Panc1 (cell line): ENCODE measurements at regions not wholly inside any gene's neighbourhood (a gene's known extent, or its start where the extent isn't known, plus 50 kb on each side); places are given as distances from the start of the nearest gene placed in this dataset.

Source experiments
- POLR2AphosphoS5 ChIP-seq: IDR thresholded peaks from 2 replicates; pipeline ENCODE4 v1.6.1; 2012; ENCODE audit warnings: mild to moderate bottlenecking, low read depth, low read length, moderate library complexity
- TF ChIP-seq, protein P1 (sequence below): fragments of 450-650 bp; IDR thresholded peaks from 2 replicates; pipeline ENCODE4 v1.5.1; 2017; ENCODE audit warnings: mild to moderate bottlenecking
- TF ChIP-seq, protein P2 (sequence below), 2 experiments: IDR thresholded peaks; 2 replicates each; pipeline ENCODE4 v1.6.1; 2011 to 2012; ENCODE audit warnings: low read depth in 2 of 2, control low read depth in 1 of 2, low read length in 1 of 2, mild to moderate bottlenecking in 1 of 2, moderate library complexity in 1 of 2; ENCODE audit not compliant: insufficient read depth in 1 of 2

DNA sequence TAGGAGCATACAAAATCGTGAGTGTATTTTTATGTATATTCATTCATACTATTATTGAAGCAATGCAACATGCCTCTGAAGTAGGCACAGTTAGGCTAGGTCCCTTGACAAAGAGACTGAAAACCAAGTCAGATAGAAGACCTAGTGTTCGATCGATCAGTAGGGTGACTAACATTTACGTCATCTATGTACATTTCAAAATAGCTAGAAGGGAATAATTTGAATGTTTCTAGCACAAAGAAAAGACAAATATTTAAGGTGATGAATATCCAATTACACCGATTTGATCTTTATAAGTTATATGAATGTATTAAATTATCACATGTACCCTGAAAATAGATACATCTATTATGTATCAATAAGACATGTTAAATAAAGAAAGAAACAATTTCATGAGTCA, 610.1 kb downstream of the TOX3 start:
- TF ChIP-seq, protein P1, sequence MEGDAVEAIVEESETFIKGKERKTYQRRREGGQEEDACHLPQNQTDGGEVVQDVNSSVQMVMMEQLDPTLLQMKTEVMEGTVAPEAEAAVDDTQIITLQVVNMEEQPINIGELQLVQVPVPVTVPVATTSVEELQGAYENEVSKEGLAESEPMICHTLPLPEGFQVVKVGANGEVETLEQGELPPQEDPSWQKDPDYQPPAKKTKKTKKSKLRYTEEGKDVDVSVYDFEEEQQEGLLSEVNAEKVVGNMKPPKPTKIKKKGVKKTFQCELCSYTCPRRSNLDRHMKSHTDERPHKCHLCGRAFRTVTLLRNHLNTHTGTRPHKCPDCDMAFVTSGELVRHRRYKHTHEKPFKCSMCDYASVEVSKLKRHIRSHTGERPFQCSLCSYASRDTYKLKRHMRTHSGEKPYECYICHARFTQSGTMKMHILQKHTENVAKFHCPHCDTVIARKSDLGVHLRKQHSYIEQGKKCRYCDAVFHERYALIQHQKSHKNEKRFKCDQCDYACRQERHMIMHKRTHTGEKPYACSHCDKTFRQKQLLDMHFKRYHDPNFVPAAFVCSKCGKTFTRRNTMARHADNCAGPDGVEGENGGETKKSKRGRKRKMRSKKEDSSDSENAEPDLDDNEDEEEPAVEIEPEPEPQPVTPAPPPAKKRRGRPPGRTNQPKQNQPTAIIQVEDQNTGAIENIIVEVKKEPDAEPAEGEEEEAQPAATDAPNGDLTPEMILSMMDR = no peak
- TF ChIP-seq POLR2AphosphoS5 = no peak
- TF ChIP-seq, protein P2, sequence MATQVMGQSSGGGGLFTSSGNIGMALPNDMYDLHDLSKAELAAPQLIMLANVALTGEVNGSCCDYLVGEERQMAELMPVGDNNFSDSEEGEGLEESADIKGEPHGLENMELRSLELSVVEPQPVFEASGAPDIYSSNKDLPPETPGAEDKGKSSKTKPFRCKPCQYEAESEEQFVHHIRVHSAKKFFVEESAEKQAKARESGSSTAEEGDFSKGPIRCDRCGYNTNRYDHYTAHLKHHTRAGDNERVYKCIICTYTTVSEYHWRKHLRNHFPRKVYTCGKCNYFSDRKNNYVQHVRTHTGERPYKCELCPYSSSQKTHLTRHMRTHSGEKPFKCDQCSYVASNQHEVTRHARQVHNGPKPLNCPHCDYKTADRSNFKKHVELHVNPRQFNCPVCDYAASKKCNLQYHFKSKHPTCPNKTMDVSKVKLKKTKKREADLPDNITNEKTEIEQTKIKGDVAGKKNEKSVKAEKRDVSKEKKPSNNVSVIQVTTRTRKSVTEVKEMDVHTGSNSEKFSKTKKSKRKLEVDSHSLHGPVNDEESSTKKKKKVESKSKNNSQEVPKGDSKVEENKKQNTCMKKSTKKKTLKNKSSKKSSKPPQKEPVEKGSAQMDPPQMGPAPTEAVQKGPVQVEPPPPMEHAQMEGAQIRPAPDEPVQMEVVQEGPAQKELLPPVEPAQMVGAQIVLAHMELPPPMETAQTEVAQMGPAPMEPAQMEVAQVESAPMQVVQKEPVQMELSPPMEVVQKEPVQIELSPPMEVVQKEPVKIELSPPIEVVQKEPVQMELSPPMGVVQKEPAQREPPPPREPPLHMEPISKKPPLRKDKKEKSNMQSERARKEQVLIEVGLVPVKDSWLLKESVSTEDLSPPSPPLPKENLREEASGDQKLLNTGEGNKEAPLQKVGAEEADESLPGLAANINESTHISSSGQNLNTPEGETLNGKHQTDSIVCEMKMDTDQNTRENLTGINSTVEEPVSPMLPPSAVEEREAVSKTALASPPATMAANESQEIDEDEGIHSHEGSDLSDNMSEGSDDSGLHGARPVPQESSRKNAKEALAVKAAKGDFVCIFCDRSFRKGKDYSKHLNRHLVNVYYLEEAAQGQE (IDR thresholded peaks at IDR 0.05; ENCODE audit: insufficient read depth in 1 of 2, low read depth in 2 of 2, low read length in 1 of 2) = no peak
